Progenitor cell of endocrine pancreas (in vitro differentiated cells): ENCODE measurements at regions not wholly inside any gene's neighbourhood (a gene's known extent, or its start where the extent isn't known, plus 50 kb on each side); places are given as distances from the start of the nearest gene placed in this dataset.

Experiments used
- DNase-seq: peaks from one replicate; pipeline ENCODE4 v3.0.0; 2021; ENCODE audit warnings: low spot score; ENCODE audit not compliant: unreplicated experiment
- H3K27ac Mint-ChIP-seq: 2 replicates; pipeline ENCODE4 v1.8.0; 2021; ENCODE audit warnings: mild to moderate bottlenecking, moderate library complexity, mixed read lengths
- H3K27me3 Mint-ChIP-seq: 2 replicates; pipeline ENCODE4 v1.8.0; 2021; ENCODE audit warnings: mixed read lengths
- H3K36me3 Mint-ChIP-seq: 2 replicates; pipeline ENCODE4 v1.8.0; 2022; ENCODE audit warnings: mixed read lengths; ENCODE audit not compliant: insufficient read depth
- H3K4me1 Mint-ChIP-seq: 2 replicates; pipeline ENCODE4 v1.8.0; 2021; ENCODE audit warnings: low read depth, mixed read lengths
- H3K4me3 Mint-ChIP-seq: 2 replicates; pipeline ENCODE4 v1.8.0; 2021; ENCODE audit warnings: low read depth, mild to moderate bottlenecking, moderate library complexity, mixed read lengths
- H3K9me3 Mint-ChIP-seq: 2 replicates; pipeline ENCODE4 v1.8.0; 2021; ENCODE audit warnings: low read depth, mixed read lengths
- TF ChIP-seq, protein P1 (sequence below): fragments of 200-600 bp; sonication (generic); IDR thresholded peaks from one replicate; pipeline ENCODE4 v1.5.0; 2021; ENCODE audit warnings: antibody characterized with exemption, mild to moderate bottlenecking; ENCODE audit not compliant: unreplicated experiment

DNA sequence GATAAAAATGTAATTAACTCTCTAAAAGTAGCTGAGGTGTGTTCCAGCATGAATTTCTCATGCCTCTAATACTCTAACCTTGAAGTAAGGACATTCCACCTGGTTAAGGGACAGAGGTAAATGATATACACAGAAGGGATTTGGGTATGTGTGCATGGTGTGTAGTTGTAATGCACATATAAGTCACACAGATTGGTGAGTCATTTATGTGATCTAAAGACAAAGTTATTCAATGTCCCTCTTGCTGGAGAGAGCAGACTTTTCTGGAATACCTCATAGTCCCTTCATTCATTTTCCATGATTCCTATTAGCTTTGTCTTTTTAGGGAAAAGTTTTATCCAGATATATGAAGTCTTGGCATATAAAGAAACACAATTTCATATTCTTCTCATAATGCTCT is 234.9 kb downstream of the SNAPC1 start:
- H3K36me3 Mint-ChIP-seq = peaks cover 2% of the 10 kb centered on the region
- TF ChIP-seq, protein P1, sequence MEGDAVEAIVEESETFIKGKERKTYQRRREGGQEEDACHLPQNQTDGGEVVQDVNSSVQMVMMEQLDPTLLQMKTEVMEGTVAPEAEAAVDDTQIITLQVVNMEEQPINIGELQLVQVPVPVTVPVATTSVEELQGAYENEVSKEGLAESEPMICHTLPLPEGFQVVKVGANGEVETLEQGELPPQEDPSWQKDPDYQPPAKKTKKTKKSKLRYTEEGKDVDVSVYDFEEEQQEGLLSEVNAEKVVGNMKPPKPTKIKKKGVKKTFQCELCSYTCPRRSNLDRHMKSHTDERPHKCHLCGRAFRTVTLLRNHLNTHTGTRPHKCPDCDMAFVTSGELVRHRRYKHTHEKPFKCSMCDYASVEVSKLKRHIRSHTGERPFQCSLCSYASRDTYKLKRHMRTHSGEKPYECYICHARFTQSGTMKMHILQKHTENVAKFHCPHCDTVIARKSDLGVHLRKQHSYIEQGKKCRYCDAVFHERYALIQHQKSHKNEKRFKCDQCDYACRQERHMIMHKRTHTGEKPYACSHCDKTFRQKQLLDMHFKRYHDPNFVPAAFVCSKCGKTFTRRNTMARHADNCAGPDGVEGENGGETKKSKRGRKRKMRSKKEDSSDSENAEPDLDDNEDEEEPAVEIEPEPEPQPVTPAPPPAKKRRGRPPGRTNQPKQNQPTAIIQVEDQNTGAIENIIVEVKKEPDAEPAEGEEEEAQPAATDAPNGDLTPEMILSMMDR = no peak
- H3K4me3 Mint-ChIP-seq = no peak overlapping the region
- DNase-seq = no peak
- H3K4me1 Mint-ChIP-seq = peaks cover 1% of the 10 kb centered on the region
- peaks cover 11% of the 10 kb centered on the region for H3K9me3 Mint-ChIP-seq
- H3K27ac Mint-ChIP-seq = no peak overlapping the region
- H3K27me3 Mint-ChIP-seq = peaks cover 3% of the 10 kb centered on the region

DNA sequence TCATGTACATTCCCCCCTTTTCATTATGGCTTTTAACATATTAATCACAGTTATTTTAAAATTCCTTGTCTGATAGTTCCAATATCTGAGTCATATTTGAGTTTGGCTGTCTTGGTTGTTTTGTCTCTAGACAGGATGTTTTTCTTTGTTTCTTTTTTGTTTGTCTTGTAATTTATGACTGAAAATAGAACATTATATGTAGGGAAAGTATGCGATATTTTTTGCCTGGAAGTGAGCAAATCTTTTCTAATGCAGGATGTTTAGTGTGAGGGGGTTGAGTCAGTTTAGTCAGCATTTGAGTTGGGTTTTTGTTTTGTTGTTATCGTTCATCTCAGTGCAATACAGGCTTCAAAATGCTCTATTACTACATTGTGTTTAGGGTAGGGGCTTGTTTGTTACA is 239.7 kb downstream of the SNAPC1 start:
- peaks cover 3% of the 10 kb centered on the region for H3K36me3 Mint-ChIP-seq
- no peak overlapping the region for H3K4me3 Mint-ChIP-seq
- H3K27me3 Mint-ChIP-seq = no peaks in the 10 kb centered on the region
- H3K9me3 Mint-ChIP-seq = peaks cover 21% of the 10 kb centered on the region
- peaks cover 3% of the 10 kb centered on the region for H3K4me1 Mint-ChIP-seq
- H3K27ac Mint-ChIP-seq = no peak overlapping the region
- TF ChIP-seq, protein P1 = no peak
- DNase-seq = no peak

DNA sequence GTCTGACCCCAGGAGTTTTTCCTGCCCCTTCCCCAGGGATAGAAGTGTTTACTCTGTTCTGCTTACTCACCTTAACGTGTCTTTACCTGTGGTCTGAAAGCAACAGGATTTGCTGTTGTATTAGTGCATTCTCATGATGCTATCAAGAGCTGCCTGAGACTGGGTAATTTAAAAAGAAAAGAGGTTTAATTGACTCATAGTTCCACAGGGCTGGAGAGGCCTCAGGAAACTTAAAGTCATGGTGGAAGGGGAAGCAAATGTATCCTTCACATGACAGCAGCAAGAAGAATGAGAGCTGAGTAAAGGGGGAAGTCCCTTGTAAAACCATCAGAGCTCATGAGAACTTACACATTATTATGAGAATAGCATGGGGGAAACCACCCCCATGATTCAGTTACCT is 240.4 kb downstream of the SNAPC1 start:
- no peak overlapping the region for H3K4me3 Mint-ChIP-seq
- TF ChIP-seq, protein P1 = no peak
- peaks cover 3% of the 10 kb centered on the region for H3K36me3 Mint-ChIP-seq
- peaks cover 21% of the 10 kb centered on the region for H3K9me3 Mint-ChIP-seq
- H3K27ac Mint-ChIP-seq = no peak overlapping the region
- no peak for DNase-seq
- H3K4me1 Mint-ChIP-seq = peaks cover 3% of the 10 kb centered on the region
- no peaks in the 10 kb centered on the region for H3K27me3 Mint-ChIP-seq

DNA sequence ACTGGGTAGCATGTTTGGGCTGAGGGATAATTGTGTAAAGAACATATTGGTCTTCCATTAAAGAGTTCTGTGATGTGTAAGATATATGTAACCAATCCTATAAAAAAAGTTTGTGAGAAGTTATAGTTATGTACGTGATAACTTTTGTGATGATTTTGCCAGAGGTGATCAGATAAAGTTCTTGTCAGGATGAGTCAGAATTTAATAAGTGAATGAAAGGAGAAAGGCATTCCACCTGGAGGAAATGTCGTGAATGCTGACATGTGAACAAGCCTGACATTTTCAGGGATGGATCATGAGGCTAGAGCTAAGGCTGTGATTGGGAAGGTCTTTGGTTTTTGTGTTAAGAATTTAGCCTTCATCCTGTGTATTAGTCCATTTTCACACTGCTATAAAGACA is 241.5 kb downstream of the SNAPC1 start:
- Mint-ChIP-seq H3K27ac (no peak overlapping the region), H3K36me3 (peaks cover 3% of the 10 kb centered on the region), H3K4me3 (no peak overlapping the region), H3K4me1 (peaks cover 3% of the 10 kb centered on the region), H3K9me3 (peaks cover 21% of the 10 kb centered on the region), H3K27me3 (no peaks in the 10 kb centered on the region)
- DNase-seq = no peak
- TF ChIP-seq, protein P1 = no peak

DNA sequence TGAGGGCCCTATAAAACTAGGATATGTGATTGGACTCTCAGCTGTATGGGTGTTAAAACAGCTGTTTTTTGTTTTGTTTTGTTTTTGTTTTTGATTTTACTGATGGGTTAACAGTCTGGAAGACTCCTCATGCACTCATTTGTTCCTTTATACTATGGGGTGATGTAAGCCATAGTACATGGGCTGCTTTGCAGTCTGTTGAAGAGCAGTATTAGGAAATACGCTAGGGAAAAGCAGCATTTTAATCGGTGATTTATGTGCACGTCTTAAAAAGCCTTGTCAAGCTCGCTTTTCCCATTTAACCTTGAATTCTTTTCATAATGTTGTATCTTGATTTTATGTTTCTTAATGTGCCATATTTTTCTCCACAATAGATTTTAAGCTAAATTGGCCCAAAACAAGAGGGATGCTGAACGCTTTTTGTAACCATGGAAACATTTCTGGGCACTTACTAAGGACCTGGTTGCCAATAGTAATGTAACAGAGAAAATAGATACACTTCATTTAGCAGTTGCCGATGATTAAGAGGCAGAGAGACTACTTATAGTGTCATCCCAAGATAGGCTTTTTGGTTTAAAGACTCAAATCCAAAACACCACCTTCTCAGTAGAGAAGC is 244.0 kb downstream of the SNAPC1 start:
- H3K36me3 Mint-ChIP-seq = peaks cover 3% of the 10 kb centered on the region
- TF ChIP-seq, protein P1 = no peak
- H3K4me3 Mint-ChIP-seq = no peak overlapping the region
- H3K27me3 Mint-ChIP-seq = peaks cover 4% of the 10 kb centered on the region
- H3K4me1 Mint-ChIP-seq = peaks cover 3% of the 10 kb centered on the region
- H3K9me3 Mint-ChIP-seq = peaks cover 18% of the 10 kb centered on the region
- no peak overlapping the region for H3K27ac Mint-ChIP-seq
- no peak for DNase-seq
